ENCODE measurements at regions not wholly inside any gene's neighbourhood (a gene's known extent, or its start where the extent isn't known, plus 50 kb on each side); places are given as distances from the start of the nearest gene placed in this dataset.

- ChIA-PET POLR2A (no interaction called here), CTCF (no interaction called here)
- TF ChIP-seq GLIS2 (tag by site-specific recombination; IDR thresholded peaks at IDR 0.05), result no peak
- TF ChIP-seq PBX3 (CRISPR knock-in tag; IDR thresholded peaks at IDR 0.05), result no peak
- TF ChIP-seq ZNF513 (tag by site-specific recombination; IDR thresholded peaks at IDR 0.05), result no peak
- TF ChIP-seq GLI2 (tag by site-specific recombination; IDR thresholded peaks at IDR 0.05; ENCODE audit: borderline replicate concordance, low read depth), result no peak
- TF ChIP-seq ZNF26 (tag by site-specific recombination; IDR thresholded peaks at IDR 0.05), result no peak
- TF ChIP-seq, protein P1, sequence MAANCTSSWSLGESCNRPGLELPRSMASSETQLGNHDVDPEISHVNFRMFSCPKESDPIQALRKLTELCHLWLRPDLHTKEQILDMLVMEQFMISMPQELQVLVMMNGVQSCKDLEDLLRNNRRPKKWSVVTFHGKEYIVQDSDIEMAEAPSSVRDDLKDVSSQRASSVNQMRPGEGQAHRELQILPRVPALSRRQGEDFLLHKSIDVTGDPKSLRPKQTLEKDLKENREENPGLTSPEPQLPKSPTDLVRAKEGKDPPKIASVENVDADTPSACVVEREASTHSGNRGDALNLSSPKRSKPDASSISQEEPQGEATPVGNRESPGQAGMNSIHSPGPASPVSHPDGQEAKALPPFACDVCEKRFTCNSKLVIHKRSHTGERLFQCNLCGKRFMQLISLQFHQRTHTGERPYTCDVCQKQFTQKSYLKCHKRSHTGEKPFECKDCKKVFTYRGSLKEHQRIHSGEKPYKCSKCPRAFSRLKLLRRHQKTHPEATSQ (tag by site-specific recombination; IDR thresholded peaks at IDR 0.05), result no peak
- TF ChIP-seq ZNF19 (tag by site-specific recombination; IDR thresholded peaks at IDR 0.05; ENCODE audit: low read depth), result no peak
- TF ChIP-seq, protein P2, sequence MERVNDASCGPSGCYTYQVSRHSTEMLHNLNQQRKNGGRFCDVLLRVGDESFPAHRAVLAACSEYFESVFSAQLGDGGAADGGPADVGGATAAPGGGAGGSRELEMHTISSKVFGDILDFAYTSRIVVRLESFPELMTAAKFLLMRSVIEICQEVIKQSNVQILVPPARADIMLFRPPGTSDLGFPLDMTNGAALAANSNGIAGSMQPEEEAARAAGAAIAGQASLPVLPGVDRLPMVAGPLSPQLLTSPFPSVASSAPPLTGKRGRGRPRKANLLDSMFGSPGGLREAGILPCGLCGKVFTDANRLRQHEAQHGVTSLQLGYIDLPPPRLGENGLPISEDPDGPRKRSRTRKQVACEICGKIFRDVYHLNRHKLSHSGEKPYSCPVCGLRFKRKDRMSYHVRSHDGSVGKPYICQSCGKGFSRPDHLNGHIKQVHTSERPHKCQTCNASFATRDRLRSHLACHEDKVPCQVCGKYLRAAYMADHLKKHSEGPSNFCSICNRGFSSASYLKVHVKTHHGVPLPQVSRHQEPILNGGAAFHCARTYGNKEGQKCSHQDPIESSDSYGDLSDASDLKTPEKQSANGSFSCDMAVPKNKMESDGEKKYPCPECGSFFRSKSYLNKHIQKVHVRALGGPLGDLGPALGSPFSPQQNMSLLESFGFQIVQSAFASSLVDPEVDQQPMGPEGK (tag by site-specific recombination; IDR thresholded peaks at IDR 0.05), result no peak
Measured at GRCh38 chr3:194995922-194996321, 275.0 kb downstream of the XXYLT1 start.

DNA sequence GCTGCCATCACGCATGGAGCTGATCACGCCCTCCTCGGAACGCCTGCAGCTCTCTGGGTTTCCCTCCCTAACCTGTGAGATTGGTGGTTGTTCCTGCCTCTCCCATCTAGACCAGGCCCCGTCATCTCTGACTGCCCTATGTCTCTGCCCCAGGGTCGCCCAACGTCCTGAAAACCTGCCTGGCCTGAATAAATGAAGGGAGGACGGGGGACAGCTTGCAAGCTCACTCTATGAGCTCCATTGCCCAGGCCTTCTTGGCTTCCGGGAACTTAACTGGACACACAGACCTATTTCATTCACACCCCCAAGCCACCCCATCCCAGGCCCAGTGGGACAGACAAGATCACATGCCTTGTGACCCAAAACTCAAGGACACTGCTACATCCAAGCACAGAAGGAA, 274.2 kb downstream of the XXYLT1 start:
- 0 out of 2 replicates have a peak, but pooled peaks cover 2% of the 10 kb centered on the region for H3K4me1 ChIP-seq (ENCODE audit: control insufficient read depth, insufficient read depth, low read length)
- TF ChIP-seq ZNF843 (tag by site-specific recombination; IDR thresholded peaks at IDR 0.05), result no peak
- TF ChIP-seq GLI2 (tag by site-specific recombination; IDR thresholded peaks at IDR 0.05; ENCODE audit: borderline replicate concordance, low read depth), result no peak
- TF ChIP-seq ZNF704 (tag by site-specific recombination; IDR thresholded peaks at IDR 0.05), result no peak
- TF ChIP-seq ZNF514 (tag by site-specific recombination; IDR thresholded peaks at IDR 0.05), result no peak
- TF ChIP-seq ZNF350 (tag by site-specific recombination; IDR thresholded peaks at IDR 0.05), result no peak
- TF ChIP-seq ZNF791 (tag by site-specific recombination; IDR thresholded peaks at IDR 0.05), result no peak
- TF ChIP-seq ZNF639 (tag by site-specific recombination; IDR thresholded peaks at IDR 0.05), result no peak
- no peak for TF ChIP-seq REPIN1 (tag by site-specific recombination; IDR thresholded peaks at IDR 0.05; ENCODE audit: low read depth)
- TF ChIP-seq, protein P3, sequence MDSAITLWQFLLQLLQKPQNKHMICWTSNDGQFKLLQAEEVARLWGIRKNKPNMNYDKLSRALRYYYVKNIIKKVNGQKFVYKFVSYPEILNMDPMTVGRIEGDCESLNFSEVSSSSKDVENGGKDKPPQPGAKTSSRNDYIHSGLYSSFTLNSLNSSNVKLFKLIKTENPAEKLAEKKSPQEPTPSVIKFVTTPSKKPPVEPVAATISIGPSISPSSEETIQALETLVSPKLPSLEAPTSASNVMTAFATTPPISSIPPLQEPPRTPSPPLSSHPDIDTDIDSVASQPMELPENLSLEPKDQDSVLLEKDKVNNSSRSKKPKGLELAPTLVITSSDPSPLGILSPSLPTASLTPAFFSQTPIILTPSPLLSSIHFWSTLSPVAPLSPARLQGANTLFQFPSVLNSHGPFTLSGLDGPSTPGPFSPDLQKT (IDR thresholded peaks at IDR 0.05; ENCODE audit: borderline replicate concordance, low read depth, low read length), result no peak
- H3K27ac ChIP-seq (ENCODE audit: extremely low read depth, low read depth, low read length), result no peak overlapping the region
- ChIA-PET CTCF (interaction anchor here (0.6 kb wide), 1 partner anchor 110 kb away, joined by 3 read pairs; no protein-coding TSS in a partner anchor), POLR2A (no interaction called here)
- H3K36me3 ChIP-seq (ENCODE audit: control insufficient read depth in 2 of 2, insufficient read depth in 1 of 2, low read length in 2 of 2), result no peaks in the 10 kb centered on the region
- no peaks in the 10 kb centered on the region for H3K9me3 ChIP-seq (ENCODE audit: control insufficient read depth, insufficient read depth, low read depth, low read length)
- no peak overlapping the region for H3K4me3 ChIP-seq (ENCODE audit: low read depth, low read length)

More at GRCh38 chr3:194995922-194996321, 275.0 kb downstream of the XXYLT1 start:
- no peak overlapping the region for H3K27ac ChIP-seq (ENCODE audit: extremely low read depth, low read depth, low read length)
- no peaks in the 10 kb centered on the region for H3K9me3 ChIP-seq (ENCODE audit: control insufficient read depth, insufficient read depth, low read depth, low read length)
- no peaks in the 10 kb centered on the region for H3K36me3 ChIP-seq (ENCODE audit: control insufficient read depth in 2 of 2, insufficient read depth in 1 of 2, low read length in 2 of 2)
- H3K4me1 ChIP-seq (ENCODE audit: control insufficient read depth, insufficient read depth, low read length), result no peaks in the 10 kb centered on the region
- H3K4me3 ChIP-seq (ENCODE audit: low read depth, low read length), result no peak overlapping the region
